DND-41 (cell line): ENCODE measurements at regions not wholly inside any gene's neighbourhood (a gene's known extent, or its start where the extent isn't known, plus 50 kb on each side); places are given as distances from the start of the nearest gene placed in this dataset.
"Not testable (repeated sequence)": the region's sequence is repeated elsewhere in the genome, so short reads cannot be mapped to it uniquely, and the experiment has no call there.

ENCODE experiments used
- ATAC-seq: fragments of 200-7000 bp; cut with Tn5 transposase; 3 replicates; pipeline ENCODE4 v1.9.1; 2021; ENCODE audit warnings: low read depth; ENCODE audit not compliant: insufficient read depth
- DNase-seq: peaks from one replicate; pipeline ENCODE4 v3.0.0-alpha.2; 2020
- H2AFZ ChIP-seq: 2 replicates; pipeline ENCODE4 v1.6.0; 2012; ENCODE audit warnings: low read depth, low read length
- H3K27ac ChIP-seq: 2 replicates; pipeline ENCODE4 v1.5.1; 2012; ENCODE audit warnings: low read length, inconsistent platforms
- H3K27me3 ChIP-seq: fragments of 200-600 bp; sonication (generic); 2 replicates; pipeline ENCODE4 v1.6.0; 2012; ENCODE audit warnings: low read length, mild to moderate bottlenecking, inconsistent platforms; ENCODE audit not compliant: insufficient read depth, poor library complexity
- H3K36me3 ChIP-seq: 2 replicates; pipeline ENCODE4 v1.5.1; 2012; ENCODE audit warnings: low read length, inconsistent platforms; ENCODE audit not compliant: insufficient read depth
- H3K4me1 ChIP-seq: 2 replicates; pipeline ENCODE4 v1.5.1; 2012; ENCODE audit warnings: mild to moderate bottlenecking, low read length; ENCODE audit not compliant: insufficient read depth
- H3K4me2 ChIP-seq: 2 replicates; pipeline ENCODE4 v1.6.0; 2012; ENCODE audit warnings: mild to moderate bottlenecking, moderate library complexity, low read length, inconsistent platforms; ENCODE audit not compliant: insufficient read depth
- H3K4me3 ChIP-seq, 2 experiments: fragments of 200-600 bp in 1 of 2; shearing (Covaris generic) in 1 of 2; 2 replicates each; pipeline ENCODE4 v1.5.1; 2012 to 2016; ENCODE audit warnings: inconsistent platforms in 2 of 2, low read length in 2 of 2, mild to moderate bottlenecking in 2 of 2, low read depth in 1 of 2, moderate library complexity in 1 of 2
- H3K79me2 ChIP-seq: 2 replicates; pipeline ENCODE4 v1.6.0; 2012; ENCODE audit warnings: low read length, inconsistent platforms; ENCODE audit not compliant: insufficient read depth
- H3K9ac ChIP-seq: 2 replicates; pipeline ENCODE4 v1.6.0; 2012; ENCODE audit warnings: low read depth, mild to moderate bottlenecking, inconsistent platforms, low read length, moderate library complexity
- H3K9me3 ChIP-seq: 2 replicates; pipeline ENCODE4 v1.5.1; 2012; ENCODE audit warnings: low read length, moderate library complexity, mild to moderate bottlenecking, inconsistent platforms; ENCODE audit not compliant: insufficient read depth, severe bottlenecking
- H4K20me1 ChIP-seq: 2 replicates; pipeline ENCODE4 v1.6.0; 2012; ENCODE audit warnings: low read length; ENCODE audit not compliant: insufficient read depth
- EZH2 ChIP-seq: IDR thresholded peaks from 3 replicates; pipeline ENCODE4 v1.6.1; 2012; ENCODE audit warnings: borderline replicate concordance, low read depth, mild to moderate bottlenecking, moderate library complexity, low read length, inconsistent platforms; ENCODE audit not compliant: severe bottlenecking
- TF ChIP-seq, protein P1 (sequence below): IDR thresholded peaks from 2 replicates; pipeline ENCODE4 v1.5.1; 2012; ENCODE audit warnings: borderline replicate concordance, low read length, moderate library complexity, mild to moderate bottlenecking; ENCODE audit not compliant: poor library complexity, severe bottlenecking; ENCODE audit errors: extremely low read depth

DNA sequence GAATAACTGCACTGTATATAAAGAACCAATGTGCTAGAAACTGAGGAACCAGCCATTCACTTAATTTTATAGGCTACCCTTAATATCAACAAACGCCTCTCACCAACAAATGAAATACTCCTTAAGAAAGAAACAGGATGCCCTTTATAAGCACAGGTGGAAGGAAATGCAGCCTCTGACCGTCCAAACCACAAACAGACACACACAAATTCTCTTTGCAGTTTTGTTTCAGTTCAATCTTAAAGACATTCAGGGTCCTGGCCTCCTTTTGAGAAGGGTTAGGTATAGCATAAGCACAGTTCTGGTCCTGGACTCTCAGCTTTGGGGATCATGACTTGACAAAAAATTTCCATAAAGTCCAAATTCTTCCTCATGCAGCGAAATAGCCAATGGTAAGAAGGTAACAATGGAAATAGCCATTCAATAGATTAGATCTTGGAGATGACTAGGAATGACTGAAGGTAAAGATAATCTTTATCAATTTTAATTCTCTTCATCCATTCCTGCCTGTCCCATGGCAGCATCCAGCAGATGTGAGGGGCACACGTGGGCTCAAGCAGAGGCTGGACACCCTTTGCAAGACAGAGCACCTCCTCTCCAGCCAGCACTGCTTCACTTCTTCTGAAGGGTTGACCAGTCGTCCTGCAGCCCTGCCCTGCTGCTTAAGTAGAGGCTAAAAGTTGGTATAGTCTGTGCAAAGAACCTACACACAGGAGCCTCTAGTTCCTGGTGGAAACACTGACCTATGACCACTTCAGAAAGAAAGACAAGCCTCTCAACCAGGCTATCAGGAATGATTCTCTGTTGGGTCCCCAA is 123.9 kb downstream of the CD83 start:
- H2AFZ ChIP-seq: 0 out of 2 replicates have a peak overlapping the region, but pooled peaks have one; percentile 17
- TF ChIP-seq EZH2: no peak
- TF ChIP-seq, protein P1, sequence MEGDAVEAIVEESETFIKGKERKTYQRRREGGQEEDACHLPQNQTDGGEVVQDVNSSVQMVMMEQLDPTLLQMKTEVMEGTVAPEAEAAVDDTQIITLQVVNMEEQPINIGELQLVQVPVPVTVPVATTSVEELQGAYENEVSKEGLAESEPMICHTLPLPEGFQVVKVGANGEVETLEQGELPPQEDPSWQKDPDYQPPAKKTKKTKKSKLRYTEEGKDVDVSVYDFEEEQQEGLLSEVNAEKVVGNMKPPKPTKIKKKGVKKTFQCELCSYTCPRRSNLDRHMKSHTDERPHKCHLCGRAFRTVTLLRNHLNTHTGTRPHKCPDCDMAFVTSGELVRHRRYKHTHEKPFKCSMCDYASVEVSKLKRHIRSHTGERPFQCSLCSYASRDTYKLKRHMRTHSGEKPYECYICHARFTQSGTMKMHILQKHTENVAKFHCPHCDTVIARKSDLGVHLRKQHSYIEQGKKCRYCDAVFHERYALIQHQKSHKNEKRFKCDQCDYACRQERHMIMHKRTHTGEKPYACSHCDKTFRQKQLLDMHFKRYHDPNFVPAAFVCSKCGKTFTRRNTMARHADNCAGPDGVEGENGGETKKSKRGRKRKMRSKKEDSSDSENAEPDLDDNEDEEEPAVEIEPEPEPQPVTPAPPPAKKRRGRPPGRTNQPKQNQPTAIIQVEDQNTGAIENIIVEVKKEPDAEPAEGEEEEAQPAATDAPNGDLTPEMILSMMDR: no peak
- no peaks in the 10 kb centered on the region for H4K20me1 ChIP-seq
- peak overlapping the region; percentile 91 for H3K27ac ChIP-seq
- peak; percentile 87 for ATAC-seq
- H3K9ac ChIP-seq: peak overlapping the region; percentile 47
- DNase-seq: peak; percentile 72
- no peaks in the 10 kb centered on the region for H3K79me2 ChIP-seq
- H3K4me3 ChIP-seq: 0 out of 4 replicates have a peak overlapping the region, but pooled peaks of 1 of the 2 experiments have one; percentile 9
- H3K36me3 ChIP-seq: no peaks in the 10 kb centered on the region
- H3K27me3 ChIP-seq: no peaks in the 10 kb centered on the region
- H3K4me1 ChIP-seq: peaks cover 39% of the 10 kb centered on the region
- peaks cover 3% of the 10 kb centered on the region for H3K9me3 ChIP-seq
- peak overlapping the region; percentile 37 for H3K4me2 ChIP-seq

DNA sequence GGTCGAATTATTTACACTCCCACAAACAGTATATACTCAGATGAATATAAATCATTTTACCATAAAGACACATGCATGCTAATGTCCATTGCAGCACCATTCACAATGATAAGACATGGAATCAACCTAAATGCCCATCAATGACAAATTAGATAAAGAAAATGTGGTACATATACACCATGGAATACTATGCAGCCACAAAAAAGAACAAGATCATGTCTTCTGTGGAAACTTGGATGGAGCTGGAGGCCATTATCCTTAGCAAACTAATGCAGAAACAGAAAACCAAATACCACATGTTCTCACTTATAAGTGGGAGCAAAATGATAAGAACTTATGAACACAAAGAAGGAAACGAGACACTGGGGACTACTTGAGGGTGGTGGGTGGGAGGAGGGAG is 125.3 kb downstream of the CD83 start:
- not testable (repeated sequence) for H3K9ac ChIP-seq, H3K9me3 ChIP-seq, H2AFZ ChIP-seq, H3K4me2 ChIP-seq, ATAC-seq, H4K20me1 ChIP-seq, H3K36me3 ChIP-seq, H3K79me2 ChIP-seq, H3K27me3 ChIP-seq, H3K4me3 ChIP-seq, DNase-seq
- peak overlapping the region; percentile 91; the same call in 1 of the 2 replicates for H3K27ac ChIP-seq
- H3K4me1 ChIP-seq: peaks cover 39% of the 10 kb centered on the region

DNA sequence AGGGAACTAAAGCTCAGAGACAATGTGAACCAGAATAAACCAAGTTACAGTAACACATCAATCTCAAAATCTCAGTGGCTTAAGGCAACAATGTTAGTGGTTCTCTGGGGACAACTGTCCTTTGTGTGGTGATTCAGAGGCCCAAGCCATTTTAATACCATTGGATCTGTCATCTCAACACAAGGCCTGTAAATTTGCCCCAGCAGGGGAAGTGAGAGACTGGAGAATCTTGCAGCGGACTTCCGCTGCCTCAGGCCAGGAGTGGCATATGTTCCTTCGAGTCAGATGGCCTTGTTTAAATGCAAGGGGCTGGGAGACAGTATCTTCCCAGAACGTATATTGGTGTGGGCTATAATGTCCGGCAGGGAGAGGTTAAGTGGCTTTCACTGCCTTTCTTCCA is 126.0 kb downstream of the CD83 start:
- no peak for ATAC-seq
- no peaks in the 10 kb centered on the region for H3K36me3 ChIP-seq
- H4K20me1 ChIP-seq: no peaks in the 10 kb centered on the region
- peaks cover 3% of the 10 kb centered on the region for H3K9me3 ChIP-seq
- no peak for DNase-seq
- H3K79me2 ChIP-seq: no peaks in the 10 kb centered on the region
- no peak for TF ChIP-seq EZH2
- TF ChIP-seq, protein P1: no peak
- no peak overlapping the region for H2AFZ ChIP-seq
- no peak overlapping the region for H3K4me3 ChIP-seq
- H3K27ac ChIP-seq: peak overlapping the region; percentile 43; the same call in 1 of the 2 replicates
- H3K9ac ChIP-seq: no peak overlapping the region
- no peak overlapping the region for H3K4me2 ChIP-seq
- peaks cover 39% of the 10 kb centered on the region for H3K4me1 ChIP-seq
- H3K27me3 ChIP-seq: no peaks in the 10 kb centered on the region

DNA sequence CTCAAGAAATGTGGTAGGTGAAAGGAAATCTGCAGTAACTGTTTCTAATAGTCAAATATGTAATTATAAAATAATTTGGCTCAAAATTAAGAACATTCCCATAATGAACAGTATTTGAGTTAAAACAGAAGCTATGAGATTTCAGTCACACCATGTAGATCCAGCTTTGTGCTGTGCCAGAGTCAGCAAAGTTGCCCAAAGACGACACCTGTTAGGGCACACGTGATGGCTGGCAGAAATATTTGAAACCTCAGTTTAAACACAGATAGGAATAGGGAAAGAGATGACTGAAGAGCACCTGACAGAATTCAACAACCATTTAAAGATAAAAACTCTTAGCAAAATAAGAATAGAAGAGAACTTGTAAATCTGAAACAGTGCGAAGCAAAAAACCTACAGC is 129.3 kb downstream of the CD83 start:
- Histone ChIP-seq H3K9me3 (peaks cover 3% of the 10 kb centered on the region), H3K4me1 (peaks cover 18% of the 10 kb centered on the region), H3K4me2 (no peak overlapping the region), H3K27me3 (no peaks in the 10 kb centered on the region), H3K36me3 (no peaks in the 10 kb centered on the region), H3K27ac (no peak overlapping the region), H4K20me1 (no peaks in the 10 kb centered on the region), H3K4me3 (no peak overlapping the region), H2AFZ (no peak overlapping the region), H3K9ac (no peak overlapping the region), H3K79me2 (no peaks in the 10 kb centered on the region)
- TF ChIP-seq, protein P1: no peak
- TF ChIP-seq EZH2: no peak
- no peak for DNase-seq
- no peak for ATAC-seq
